ENCODE measurements at regions not wholly inside any gene's neighbourhood (a gene's known extent, or its start where the extent isn't known, plus 50 kb on each side); places are given as distances from the start of the nearest gene placed in this dataset.
"Not testable (repeated sequence)": the region's sequence is repeated elsewhere in the genome, so short reads cannot be mapped to it uniquely, and the experiment has no call there.

DNA sequence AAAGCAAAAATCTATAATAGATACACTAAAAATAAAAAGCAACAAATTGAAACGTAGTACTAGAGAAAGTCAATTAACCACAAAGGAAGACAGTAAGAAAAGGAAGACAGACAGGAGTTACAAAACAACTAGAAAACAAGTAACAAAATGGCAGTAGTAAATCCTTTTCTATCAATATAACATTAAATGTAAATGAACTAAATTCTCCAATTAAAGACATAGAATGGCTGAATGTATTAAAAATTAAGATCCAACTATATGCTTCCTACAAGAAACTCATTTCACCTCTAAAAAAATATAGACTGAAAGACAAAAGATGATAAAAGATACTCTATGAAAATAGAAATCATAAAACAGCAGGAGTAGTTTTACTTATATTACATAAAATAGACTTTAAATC is 79.1 kb downstream of the CTH start:
- FAIRE-seq (no peak), DNase-seq (ENCODE audit: insufficient read length, low spot score) (no peak)

DNA sequence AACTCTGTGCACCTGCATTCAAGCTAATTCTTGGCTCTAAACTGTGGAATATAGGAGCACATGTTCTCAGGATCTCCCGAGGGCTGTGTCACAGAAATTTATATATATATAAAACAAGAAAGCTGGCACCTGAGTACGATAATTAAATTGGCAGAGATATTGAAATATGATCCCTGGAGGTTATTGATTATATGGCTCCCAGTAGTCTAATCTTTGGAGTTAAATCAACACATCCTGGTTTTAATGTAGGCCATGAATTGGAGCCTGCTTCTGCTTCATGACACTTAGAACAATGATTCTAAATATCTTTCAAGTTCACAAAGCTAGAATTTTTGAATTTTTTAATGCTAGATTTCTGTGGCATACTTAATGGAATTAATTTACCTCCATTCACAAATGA is 84.3 kb downstream of the CTH start:
- DNase-seq (ENCODE audit: insufficient read length, low spot score) (no peak), FAIRE-seq (no peak)

DNA sequence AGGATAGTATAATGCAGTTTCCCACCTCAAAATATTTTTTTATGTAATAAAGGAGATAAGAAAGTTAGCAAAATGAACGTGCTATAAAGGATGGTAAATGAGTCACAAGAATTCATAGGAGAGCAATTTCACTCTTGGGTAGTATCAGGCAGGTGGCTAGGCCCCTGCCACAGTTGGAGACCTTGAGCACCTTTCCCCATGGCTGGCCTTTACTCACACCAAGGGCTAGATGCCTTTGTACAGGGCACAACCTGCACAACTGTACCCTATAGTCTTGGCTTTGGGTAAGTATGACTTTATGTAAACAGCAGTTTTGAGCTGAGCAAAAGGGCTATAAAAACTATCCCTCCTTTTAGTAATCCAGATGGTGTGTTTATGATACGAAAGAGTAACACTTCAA is 85.1 kb downstream of the CTH start:
- no peak for FAIRE-seq

GRCh38 chr1:70497152-70497551 is 86.1 kb downstream of the CTH start:
- no peak for FAIRE-seq
- DNase-seq (ENCODE audit: insufficient read length, low spot score): no peak

More for the DNA sequence above, 85.1 kb downstream of the CTH start:
- DNase-seq (ENCODE audit: insufficient read length, low spot score): no peak

GRCh38 chr1:70498666-70499065 is 87.6 kb downstream of the CTH start:
- DNase-seq (ENCODE audit: insufficient read length, low spot score) (no peak), FAIRE-seq (no peak)

GRCh38 chr1:70499695-70500094 is 88.6 kb downstream of the CTH start:
- DNase-seq (ENCODE audit: insufficient read length, low spot score) (no peak), FAIRE-seq (no peak)

GRCh38 chr1:70503358-70503757 is 92.3 kb downstream of the CTH start:
- FAIRE-seq: no peak
- no peak for DNase-seq (ENCODE audit: insufficient read length, low spot score)

- DNase-seq (ENCODE audit: insufficient read length, low spot score) (peak; percentile 31), FAIRE-seq (no peak)
Measured at GRCh38 chr1:70504176-70504820, 93.2 kb downstream of the CTH start.

GRCh38 chr1:70504821-70505193 is 93.7 kb downstream of the CTH start:
- FAIRE-seq: no peak
- DNase-seq (ENCODE audit: insufficient read length, low spot score): peak; percentile 43

GRCh38 chr1:70507991-70508390 is 96.9 kb downstream of the CTH start:
- not testable (repeated sequence) for FAIRE-seq; DNase-seq (ENCODE audit: insufficient read length, low spot score)

- FAIRE-seq: no peak
- DNase-seq (ENCODE audit: insufficient read length, low spot score): peak; percentile 63
Measured at GRCh38 chr1:70509996-70510876, 99.2 kb downstream of the CTH start.

DNA sequence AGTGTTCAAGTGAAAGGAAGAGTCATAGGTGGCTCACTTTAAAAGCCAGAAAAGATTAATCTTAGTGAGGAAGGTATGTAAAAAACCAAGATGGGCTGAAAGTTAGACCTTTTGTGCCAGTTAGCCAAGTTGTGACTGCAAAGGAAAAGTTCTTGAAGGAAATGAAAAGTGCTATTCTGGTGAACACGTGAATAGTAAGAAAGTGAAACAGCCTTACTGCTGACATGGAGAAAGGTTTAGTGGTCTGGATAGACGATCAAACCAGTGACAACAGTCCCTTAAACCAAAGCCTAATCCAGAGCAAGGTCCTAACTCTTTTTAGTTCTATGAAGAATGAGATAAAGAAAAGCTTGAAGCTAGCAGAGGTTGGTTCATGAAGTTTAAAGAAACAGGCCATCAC is 106.4 kb downstream of the CTH start:
- FAIRE-seq (no peak), DNase-seq (ENCODE audit: insufficient read length, low spot score) (no peak)

GRCh38 chr1:70518106-70518505 is 107.0 kb downstream of the CTH start:
- no peak for FAIRE-seq

GRCh38 chr1:70528590-70529333 is 117.7 kb downstream of the CTH start:
- FAIRE-seq: no peak

More at GRCh38 chr1:70518106-70518505, 107.0 kb downstream of the CTH start:
- no peak for DNase-seq (ENCODE audit: insufficient read length, low spot score)

DNA sequence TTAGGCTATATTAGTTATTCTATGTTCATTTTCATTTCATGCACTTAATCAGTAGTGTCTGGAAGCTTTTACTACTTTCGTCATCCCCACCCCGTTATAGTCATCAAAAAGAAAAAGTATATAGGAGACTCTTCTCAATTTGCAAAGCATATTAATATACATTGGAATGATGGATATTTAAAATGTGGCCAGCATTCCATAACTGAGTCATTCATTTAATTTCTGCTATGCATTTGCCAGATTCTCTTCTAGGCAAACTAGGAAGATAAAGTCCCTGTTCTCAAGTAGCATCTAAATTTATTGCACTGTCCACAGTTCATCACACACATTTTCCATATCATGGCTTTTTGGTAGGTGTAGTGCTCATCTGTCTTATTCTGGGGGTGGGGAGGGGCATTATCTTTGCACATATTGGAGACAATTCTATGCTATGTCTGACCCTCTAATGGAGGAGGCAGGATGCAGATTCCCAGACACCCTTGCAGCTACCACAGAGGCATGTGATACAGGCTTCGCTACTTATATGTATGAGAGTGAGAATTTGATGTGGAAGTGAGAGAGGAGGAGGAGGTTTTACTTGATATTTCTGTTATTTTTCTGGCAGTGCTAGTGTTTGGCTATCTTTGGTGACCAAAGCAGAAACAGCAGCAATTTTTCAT is 125.8 kb downstream of the CTH start:
- no peak for FAIRE-seq
- no peak for DNase-seq (ENCODE audit: insufficient read length, low spot score)

More at GRCh38 chr1:70528590-70529333, 117.7 kb downstream of the CTH start:
- peak; percentile 29 for DNase-seq (ENCODE audit: insufficient read length, low spot score)

DNA sequence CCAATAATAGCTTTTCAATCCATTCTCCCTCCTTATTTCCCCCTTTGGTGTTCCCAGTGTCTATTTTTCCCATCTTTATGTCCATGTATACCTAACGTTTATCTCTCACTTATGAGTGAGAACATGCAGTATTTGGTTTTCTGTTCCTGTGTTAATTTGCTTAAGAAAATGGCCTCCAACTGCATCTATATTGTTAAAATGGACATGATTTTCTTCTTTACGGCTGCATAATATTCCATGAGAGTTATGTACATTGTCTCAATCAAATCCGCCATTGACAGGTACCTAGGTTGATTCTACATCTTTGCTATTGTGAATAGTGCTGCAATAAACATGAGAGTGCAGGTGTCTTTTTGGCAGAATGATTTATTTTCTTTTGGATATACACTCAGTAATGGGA is 126.7 kb downstream of the CTH start:
- no peak for DNase-seq (ENCODE audit: insufficient read length, low spot score)
- no peak for FAIRE-seq

DNA sequence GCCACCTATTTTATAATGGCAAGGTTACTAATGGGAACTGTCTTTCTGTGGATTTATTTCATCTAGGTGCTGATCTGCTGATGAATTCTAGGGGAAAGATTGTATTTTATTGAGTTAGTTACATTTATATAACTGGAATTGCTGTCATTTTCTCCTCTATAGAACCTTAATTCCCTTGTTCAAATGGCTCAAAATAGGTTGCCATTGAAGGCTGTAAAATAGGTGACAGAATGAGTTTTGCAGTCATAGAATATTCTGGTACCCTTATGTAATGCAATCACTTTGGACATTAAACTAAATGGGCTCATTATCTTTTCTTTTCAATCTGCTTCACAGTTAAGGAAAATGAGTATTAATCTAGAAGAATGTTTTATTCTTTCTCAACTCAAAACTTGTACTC is 131.0 kb downstream of the CTH start:
- FAIRE-seq (no peak), DNase-seq (ENCODE audit: insufficient read length, low spot score) (no peak)

GRCh38 chr1:70542856-70543255 is 131.8 kb downstream of the CTH start:
- FAIRE-seq: no peak
- no peak for DNase-seq (ENCODE audit: insufficient read length, low spot score)

DNA sequence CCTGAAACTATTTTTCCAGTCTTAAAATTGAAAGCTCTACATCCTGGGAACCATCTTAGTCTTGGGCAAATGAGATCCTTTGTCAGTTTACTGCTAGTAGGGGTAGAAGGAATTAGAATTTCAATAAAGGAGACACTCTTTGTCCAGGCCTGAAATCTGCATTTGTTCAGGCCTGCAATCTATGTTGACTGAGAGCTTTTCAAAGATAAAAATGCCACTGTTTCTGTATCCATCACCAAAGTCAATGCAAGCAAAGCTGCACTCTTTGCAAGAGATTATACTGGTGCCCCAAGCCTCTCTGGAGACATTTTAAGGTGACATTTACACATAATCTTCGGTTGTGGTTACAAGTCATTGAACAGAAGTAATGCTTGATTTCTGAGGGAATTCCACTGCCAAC is 135.7 kb downstream of the CTH start:
- FAIRE-seq (no peak), DNase-seq (ENCODE audit: insufficient read length, low spot score) (no peak)

DNA sequence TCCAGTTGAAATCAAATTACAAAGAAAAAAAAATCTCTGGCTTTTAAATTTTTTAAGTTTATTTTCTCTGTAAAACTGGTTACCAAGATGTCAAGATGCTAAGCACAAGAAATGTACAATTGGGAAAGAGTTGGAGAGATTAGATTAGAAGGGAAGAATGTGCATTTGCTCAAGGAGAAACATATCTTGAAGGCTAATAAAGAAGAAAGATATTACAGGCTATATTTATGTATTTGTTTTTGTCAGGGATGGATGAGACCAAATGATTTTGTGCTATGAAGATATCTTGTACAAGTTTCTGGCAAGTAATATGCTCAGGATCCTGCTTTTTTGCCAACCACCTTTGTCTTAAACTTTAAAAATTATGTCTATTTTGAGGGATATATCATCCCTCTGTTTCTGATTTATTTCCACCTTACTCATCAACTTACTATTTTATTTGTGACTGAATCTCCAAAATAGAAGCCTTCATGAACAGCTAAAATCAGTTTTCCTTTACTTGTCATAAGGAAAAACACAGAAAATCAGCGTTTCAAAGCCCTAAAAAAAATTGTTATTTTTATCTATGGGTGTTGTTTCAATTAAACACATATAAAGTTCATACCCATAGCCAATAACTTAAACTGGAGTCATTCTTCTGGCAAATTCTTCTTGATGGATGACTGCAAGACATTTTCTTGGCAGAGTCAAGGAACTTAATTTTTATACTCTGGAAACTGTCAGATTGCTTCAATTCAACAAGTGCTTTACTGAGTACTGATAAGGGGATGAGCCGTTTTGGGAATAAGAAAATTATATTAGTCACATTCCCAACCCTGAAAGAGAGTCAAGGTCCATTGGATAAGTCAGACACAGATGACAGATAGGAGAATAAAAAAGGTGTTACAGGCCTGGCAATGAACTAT is 141.8 kb downstream of the CTH start:
- DNase-seq (ENCODE audit: insufficient read length, low spot score): no peak
- FAIRE-seq: no peak
